AG08395 (cell line): ENCODE measurements at regions not wholly inside any gene's neighbourhood (a gene's known extent, or its start where the extent isn't known, plus 50 kb on each side); places are given as distances from the start of the nearest gene placed in this dataset.

ENCODE experiments used
- DNase-seq: peaks from one replicate; pipeline ENCODE4 v3.0.0; 2012; ENCODE audit warnings: mixed read lengths, low spot score

DNA sequence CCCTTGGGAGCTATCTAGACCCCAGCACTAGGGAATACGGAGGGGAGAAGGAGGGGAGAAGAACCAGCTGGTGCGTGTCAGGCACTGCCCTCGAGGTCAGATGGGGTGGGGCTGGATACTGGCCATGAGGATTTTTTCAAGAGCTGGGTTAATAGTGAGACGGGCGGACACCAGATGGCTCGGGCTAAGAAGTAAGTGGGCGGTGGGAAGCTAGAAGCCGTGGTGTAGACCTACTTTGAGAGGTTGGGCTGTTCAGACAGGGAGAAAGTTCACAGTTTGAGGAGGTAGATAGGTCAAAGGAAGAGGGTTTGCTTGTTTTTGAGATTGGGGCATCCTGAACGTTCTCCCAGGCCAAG, 303.8 kb downstream of the SEC14L1 start:
- peak; percentile 51 for DNase-seq

DNA sequence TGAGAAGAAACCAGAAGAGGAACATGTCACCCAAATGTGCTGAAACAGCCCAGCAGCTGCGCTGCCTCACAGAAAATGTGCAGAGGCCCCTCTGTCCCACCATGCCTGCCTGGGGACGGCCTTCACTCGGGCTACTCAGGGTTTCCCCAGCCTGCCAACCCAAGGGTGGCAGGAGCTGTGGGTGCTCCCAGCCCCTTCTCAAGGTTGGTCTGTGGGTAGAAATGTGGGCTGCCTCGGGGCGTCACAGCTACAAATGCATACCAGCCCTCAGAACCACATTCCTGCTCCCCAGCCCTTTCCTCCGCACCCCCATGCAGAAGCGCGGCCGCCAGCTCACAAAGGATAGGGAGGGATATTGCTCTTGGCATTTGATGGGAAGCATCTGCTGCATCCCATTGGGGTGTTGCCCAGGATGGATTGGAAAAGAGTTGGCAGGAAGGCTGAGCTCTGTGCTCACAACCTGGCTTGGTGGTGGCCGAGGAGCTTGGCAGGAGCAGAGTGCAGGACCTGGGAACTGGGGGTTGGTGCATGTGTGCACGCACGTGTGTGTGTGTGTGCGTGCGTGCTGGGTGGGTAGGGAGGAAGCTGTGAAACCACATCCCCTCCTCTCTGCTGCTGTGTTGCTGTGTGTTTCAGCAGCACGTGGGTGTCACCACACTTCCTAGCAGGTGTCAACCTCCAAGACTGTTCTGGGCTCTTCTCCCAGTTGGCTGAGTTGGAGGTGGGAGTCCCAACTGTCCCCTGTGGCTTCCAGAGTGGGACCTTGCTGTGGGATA, 304.4 kb downstream of the SEC14L1 start:
- peak; percentile 81 for DNase-seq

DNA sequence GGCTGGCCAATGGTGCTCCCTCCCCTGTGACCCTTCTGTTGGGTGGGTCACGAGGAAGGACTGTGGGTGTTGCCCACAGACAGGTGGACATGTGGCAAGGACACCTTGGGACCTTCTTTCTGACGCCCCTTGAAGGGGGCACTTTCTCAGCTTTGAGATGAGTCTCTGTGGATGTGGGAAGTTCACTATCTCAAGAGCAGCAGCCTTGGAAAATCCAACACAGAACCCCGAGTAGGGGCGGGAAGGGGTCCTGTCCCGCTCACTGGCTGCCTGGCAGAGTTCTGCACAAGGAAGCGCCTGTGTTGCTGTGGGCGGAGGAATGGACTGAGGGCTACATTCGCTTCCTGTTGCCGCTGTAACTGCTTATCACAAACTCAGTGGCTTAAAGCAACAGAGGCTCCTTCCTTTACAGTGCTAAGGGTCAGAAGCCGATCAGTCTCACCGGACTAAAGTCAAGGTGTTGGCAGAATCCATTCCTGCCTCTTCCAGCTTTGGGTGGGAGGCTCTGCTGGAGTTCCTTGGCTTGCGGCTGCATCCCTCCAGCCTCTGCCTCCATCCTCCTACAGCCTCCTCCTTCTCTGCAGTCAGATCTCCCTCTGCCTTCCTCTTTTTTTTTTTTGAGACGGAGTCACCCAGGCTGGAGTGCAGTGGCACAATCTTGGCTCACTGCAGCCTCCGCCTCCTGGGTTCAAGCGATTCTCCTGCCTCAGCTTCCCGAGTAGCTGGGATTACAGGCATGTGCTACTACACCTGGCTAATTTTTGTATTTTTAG, 305.2 kb downstream of the SEC14L1 start:
- no peak for DNase-seq

DNA sequence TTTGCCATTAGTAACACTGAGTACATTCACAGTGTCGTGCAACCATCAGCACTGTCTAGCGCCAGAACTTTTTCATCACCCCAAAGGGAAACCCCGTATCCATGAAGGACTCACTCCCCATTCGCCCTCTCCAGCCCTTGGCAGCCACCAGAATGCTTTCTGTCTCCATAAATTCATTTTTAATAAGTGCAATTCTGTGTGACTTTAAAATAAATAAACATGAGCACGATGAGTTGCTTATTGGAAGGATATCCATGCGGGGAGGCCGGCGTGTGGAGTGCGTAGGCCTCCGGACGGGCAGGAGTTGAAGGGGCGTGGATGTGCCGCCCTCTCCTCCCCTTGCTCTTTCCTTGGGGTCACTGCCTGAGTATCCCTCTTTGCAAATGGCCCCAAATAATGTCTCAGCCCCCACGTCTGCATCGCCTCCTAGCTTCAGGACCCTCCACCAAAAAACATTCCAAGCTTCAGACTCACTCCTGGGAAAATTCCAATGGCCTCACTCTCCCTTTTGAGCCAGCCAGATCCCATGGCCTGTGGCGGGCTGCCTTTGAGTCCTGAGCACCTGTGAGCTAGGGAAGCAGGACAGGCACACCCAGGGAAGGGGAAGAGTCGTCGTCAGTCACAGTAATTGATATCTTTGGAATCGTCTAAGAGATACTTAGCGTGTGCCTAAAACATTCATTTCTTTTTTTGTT, 306.3 kb downstream of the SEC14L1 start:
- DNase-seq = no peak

DNA sequence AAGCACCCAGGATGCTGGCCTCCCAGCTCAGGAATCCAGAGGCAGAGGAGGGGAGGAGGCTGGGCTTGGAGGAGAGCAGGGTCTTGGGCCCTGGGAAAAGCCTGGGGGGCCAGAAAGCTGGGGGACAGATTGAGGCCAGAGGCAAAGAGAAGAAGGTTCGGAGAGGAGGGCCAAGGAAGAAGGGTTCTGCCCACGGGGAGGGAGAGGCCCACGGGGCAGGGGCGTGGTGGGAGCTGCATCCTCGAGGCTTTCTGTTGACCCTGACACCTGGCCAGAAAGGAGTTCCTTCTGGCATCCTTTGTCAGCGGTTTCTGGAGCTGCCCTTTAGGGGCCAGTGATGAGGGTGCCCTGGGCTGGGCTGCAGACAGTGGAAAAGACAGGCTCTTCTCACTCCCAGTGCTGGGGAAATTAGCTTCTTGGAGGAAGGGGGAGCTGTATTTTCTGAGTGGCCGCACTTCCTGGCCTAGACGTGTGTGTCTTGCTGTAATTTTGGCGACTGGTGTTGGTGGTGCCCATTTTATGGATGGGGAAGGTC, 308.7 kb downstream of the SEC14L1 start:
- DNase-seq = no peak

DNA sequence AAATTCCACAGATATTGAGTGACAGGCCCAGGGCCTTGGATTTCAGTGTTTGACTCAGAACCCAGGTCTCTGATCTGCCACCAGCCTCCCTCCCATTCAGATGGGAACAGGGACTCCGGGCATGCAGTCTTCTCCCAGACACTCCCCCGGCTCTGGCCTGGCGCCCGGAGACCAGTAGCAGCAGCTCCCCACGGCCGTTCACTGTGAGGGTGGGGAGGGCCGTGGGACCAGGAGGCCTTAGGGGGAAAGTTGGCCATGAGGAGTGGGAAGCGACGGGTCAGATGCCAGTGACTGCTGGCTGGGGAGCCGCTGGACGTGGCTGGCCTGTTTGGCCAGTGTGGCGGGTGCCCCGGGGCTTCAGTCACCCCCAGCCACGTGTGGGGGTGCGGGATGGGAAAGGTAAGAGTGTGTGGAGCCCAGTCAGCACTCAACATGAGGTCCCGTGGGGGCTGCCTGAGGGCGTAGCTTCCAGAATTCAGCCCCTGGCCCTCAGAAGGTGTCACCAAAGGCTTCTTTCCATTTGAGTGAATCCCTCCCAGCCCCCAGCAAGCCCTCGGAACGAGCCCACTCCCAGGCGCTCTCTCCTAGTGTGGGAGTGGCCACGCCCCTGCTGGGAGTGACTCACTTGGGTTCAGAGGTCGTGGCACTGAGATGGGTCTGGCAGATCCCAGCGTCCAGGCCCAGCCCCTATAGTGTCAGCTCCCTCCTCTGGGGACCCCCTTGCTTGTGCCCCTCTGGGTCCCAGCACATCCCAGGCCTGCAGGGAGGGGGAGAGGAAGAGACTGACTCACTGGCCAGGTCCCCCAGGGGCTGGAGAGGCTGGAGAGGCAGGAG, 309.4 kb downstream of the SEC14L1 start:
- DNase-seq = peak; percentile 73

DNA sequence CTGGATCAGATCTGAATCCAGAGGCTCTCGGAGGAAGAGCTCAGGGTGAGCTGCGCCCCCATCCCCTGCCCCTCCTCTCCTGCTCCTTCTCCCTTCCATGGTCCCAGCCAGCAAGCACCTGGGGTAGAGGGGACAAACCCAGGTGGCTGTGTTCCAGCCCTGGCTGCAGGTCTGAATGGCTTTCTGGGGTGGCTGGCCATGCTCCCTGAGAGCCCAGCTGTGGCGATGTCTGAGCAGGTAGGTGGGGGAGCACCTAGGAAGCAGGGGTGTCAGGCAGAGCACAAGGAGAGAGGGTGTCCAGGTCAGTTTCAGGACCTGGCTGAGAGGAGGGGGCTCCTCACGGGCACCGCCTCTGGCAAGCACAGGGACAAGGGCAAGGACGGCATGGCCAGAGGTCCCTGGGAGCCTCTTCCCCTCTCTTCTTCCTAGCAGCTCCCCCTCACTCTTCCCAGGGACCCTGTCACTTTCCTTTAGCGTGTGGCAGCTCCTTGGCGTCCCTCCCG, 310.0 kb downstream of the SEC14L1 start:
- DNase-seq = no peak

DNA sequence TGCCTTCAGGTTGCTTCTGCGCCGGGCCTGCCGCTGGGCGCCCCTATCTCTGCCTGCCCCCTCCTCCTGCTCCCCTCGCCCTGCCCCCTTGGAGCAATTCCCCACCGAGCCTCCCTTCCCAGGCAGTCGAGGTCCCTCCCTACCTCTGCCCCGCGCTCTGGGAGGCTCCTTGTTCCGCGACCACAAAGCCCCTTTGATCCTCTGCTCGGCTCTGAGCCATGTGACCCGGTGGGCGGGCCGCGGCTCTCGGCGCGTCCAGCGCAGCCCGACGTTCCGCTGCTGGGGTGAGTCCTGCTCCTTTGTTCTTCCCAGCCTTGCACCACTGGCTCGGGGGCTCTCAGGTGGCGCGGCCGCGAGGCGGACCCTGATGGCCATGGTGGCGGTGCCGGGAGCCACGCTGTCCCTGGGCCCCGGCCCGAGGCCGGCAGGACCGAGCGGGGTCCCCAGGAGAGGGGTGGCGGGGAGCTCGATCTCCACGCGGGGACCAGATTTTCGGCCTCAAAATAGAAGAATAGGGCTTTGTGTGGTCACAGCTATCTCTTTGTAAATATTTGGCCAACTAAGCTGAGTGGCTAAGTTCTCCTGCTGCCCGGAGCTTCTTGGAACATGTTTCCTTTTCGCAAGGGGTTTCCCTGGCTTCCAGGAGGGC, 310.6 kb downstream of the SEC14L1 start:
- DNase-seq = peak; percentile 52

DNA sequence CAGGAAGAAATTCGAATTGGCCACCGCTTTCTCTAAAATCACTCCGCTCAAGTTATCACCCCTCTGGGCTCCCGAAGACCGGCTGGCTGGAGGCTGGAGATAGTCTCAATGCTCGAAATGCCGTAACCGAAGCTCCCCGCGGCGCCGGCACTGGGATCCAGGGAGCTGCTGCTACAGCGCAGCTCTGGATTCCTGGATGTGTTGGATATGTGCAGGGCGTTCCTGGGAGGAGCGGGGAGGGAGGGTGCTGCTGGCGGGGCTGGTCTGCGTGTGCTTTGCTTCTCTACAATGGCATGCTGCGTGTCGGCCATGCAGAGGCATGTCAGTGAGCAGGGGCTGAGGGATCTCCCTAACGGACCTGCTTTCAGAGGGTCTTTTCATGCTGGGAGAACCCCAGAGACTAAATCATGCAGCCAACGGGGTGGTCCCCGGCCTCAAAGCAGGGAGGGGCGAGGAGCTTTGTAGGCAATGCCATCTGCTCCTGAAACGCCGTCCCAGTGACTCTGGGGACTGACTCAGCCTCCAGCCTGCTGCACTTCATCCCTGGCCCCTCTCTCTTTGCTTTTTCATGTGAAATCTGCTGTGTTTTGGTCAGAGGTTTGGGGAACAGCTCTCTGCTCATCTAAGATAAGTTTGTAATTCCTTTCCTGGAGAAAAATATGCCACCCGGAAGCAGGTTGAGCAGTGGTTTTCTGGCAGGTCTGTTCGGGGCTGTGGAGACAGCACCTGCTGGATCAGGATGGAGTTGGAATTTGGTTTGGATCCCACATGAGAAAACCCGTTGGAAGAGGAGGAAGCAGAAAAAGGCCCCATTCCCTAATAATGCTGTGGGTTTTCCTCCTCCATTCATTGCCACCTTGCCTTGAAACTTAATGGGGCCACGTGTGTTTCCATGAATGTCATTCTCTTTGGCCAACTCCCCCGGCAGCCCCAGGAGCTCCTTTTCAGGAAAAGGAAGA, 311.4 kb downstream of the SEC14L1 start:
- DNase-seq = peak; percentile 81

DNA sequence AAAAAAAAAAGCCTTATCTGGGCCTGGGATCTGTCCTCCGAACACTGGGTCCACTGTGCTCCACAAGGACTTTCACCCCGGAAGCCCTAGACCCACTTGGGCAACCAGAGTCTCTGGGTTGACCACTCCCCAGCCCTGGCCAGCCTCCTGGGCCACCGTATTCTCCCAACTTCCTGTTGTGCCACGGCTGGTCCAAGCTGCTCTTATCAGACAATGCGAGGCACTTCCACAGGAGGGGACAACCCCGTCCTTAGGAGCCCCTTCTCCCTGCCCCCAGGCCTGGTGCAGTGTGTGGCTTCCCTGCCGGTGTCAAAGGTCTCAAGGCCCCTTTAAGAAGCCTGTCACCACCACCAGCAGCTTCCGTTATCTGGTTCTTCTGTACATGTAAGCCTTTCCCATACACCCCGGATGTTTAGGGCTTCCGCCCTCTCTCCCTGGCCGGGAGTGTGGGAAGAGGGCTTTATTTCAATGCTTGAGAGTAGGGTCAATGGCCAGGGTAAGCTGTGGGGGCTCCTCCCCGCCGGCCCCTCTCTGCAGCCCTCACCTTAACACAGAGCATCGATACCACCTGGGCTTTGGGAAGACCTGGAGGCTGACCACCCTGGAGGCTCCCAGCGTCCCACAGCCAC, 313.0 kb downstream of the SEC14L1 start:
- DNase-seq = no peak

DNA sequence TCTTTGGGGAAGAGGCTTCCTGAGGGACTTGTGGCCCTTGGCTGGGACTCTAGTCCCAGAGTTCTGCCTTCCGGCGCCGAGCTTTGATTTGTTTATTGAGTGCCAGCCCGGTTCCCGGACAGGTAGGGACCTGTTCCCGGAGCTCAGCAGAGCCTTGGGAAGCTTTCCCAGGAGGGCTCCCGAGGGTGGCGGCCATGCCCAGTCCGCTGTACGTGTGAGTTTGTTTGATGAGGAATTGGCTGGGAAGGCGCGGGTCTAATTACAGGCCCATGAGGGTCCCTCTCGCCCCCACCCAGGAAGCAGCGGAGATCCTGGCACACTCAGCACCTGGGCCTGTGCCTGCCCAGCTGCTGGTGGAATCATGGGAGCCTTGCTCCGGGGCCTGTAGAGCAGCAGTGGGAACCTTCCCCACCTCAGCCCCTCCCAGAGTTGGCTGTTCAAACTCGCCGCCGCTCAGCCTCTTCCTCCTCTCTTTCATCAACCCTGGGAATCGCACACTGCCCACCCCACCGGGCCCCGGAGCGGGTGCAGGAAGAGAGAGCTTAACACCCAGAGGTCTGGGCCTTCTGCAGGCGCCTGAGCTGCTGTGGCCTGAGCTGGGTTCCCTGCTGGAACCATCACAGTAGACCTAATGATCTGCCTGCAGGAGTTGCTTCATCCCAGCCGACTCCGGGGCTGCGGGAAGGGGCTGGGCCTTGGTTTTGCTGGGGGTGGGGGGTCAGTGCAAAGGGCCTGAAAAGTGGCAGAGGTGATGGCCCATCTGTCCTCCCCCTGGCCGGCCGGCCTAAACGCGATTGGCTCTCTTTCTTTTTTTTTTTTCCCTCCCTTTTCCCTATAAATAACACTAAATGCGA, 313.7 kb downstream of the SEC14L1 start:
- no peak for DNase-seq

DNA sequence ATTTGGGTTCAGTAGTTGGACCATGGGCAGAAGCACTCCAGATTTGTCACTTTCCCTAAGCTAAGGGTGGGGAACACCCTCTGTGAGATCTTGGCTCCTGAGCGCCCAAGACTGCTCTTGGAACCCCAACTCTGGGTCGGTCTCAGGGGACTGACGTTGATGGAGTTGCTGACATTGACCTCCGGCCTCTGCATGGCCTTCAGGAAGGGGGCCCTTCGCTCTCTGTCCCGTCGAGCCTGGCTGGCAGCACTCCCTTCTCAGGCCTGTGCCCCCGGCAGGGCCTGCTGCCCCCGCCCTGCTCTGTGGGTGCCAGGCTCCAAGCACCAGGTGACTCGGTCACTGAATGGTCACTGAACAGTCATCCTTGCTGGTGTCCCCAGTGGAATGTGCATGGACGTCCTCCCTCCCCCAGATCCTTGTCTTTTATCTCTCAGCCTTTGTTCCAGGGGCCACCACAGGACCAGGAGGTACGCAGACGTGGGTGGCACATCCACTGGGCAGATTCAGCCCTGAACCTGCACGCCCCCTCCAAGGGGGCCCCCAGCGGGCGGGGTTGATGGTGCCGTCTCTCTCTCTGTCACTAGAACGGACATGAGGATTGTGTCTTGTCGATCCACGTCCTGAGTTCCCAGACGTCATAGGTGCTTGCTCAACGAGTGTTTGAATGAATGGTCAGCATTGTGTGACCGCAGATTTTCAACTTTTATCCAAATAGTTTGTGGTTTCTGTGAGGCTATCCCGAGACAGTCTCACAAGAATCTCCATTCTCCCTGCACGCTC, 314.5 kb downstream of the SEC14L1 start:
- DNase-seq = no peak

DNA sequence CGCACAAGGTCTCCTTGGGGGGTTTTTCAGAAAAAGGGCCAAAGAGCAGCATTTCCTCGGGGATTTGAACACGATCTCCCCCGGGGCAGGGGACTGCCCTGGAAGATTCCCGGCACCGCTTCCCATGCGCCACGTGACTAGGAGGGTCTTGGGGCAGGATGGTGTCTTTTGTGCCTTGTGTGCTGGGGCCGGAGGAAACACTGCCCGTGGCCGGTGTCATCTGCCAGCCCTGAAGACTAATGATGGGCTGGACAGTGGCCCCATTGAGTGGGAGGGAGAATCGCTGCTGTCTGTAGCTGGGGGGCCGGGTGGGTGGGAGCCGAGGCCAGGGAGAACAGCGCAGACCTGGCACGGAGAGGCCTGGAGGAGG, 315.1 kb downstream of the SEC14L1 start:
- no peak for DNase-seq

DNA sequence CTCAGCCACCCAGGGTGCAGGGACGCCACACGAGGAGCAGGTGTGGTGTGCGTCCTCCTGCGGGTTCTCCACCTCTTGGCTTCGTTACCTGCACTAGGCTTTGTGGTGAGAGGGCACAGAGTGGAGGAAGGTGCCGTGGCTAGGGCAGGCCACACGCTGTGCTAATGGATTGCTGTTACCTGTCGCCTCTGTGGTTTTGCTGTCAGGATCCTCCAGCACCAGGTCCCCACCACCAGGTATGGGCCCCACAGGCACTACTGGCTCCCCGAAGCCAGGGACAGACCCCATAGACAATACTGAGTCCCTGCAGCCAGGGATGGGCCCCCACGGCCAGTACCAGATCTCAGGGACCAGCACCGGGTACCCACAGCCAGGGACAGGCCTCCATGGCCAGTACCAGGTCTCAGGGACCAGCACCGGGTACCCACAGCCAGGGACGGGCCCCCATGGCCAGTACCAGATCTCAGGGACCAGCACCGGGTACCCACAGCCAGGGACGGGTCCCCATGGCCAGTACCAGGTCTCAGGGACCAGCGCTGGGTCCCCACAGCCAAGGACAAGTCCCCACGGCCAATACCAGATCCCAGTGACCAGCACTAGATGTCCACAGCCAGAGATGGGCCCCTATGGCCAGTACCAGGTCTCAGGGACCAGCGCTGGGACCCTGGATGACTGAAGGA, 315.6 kb downstream of the SEC14L1 start:
- no peak for DNase-seq

DNA sequence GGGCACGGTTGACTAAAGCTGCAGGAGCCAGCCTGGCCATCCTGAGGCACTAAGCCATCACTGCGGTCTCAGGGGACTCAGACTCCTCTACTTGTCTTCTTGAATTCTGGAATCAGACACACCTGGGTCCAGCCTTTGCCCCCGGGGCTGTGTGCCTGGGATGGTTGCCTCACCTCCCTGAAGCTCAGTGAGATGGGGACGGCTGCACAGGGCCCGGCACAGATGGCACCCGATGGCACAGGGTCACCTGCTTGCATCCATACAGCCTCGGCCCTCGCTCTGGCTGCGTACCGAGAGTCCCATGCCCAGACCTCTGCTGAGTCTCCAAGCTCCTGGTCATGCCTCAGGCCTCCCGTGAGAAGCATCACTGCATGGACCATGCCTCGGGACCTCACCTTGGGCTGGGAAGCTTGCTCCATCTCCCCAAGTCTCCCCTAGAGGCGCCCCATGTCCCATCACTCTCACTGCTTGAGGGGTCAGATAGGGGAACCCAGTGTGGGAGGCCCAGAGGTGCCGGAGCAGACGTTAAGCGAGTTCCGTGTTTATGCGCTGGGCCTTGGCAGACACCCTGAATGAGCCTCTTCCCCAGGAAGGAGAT, 316.3 kb downstream of the SEC14L1 start:
- DNase-seq = no peak

DNA sequence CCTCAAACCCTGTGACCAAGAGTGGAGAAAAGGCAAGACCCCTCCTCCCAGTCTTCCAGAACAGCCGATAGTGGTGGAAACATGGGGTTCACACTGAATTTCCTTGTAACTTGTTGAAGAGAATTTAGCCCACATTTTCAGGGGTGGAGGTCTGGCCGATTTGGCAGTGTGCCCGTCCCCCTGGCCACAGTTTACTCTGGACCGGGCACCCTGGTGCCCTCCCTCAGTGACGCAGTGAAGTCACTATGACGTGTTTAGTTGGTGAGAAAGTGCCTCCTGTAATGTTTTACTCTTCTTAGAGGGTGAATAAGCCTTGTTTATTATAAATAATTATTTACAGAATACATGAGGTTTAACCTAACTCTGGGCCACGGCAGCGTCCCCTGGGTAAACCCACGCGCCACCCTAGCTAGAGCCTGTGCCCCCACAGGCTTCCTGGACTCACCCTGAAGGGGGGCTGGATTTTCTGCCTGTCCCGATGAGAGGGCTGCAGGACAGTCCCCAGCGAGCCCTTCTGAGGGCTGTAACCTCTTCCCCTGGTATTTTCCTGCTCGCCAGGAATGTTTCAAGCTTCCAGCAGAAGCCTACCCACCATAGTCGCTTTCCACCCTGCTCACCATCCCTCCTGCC, 316.9 kb downstream of the SEC14L1 start:
- no peak for DNase-seq
